GM23338 (cell line): ENCODE measurements at regions not wholly inside any gene's neighbourhood (a gene's known extent, or its start where the extent isn't known, plus 50 kb on each side); places are given as distances from the start of the nearest gene placed in this dataset.

Source experiments
- ATAC-seq: fragments of 200-7000 bp; cut with Tn5 transposase; 3 replicates; pipeline ENCODE4 v1.9.1; 2020
- DNase-seq: peaks from one replicate; pipeline ENCODE4 v3.0.0-alpha.2; 2015; ENCODE audit warnings: low spot score
- H2AFZ ChIP-seq: fragments of 200-600 bp; sonication (generic); 2 replicates; pipeline ENCODE4 v1.8.0; 2016; ENCODE audit warnings: antibody characterized with exemption, mild to moderate bottlenecking, moderate library complexity
- H3F3A ChIP-seq: fragments of 200-600 bp; sonication (generic); replicated peaks from 2 replicates; pipeline ENCODE4 v1.8.0; 2017; ENCODE audit warnings: antibody characterized with exemption, mixed run types, low read depth
- H3K27ac ChIP-seq: fragments of 200-600 bp; sonication (generic); 2 replicates; pipeline ENCODE4 v1.6.1; 2016; ENCODE audit warnings: low read depth
- H3K27me3 ChIP-seq: fragments of 200-600 bp; sonication (generic); 2 replicates; pipeline ENCODE4 v1.8.0; 2016; ENCODE audit warnings: mild to moderate bottlenecking, mixed run types, moderate library complexity; ENCODE audit not compliant: insufficient read depth
- H3K36me3 ChIP-seq: fragments of 200-600 bp; sonication (generic); 2 replicates; pipeline ENCODE4 v1.8.0; 2016; ENCODE audit warnings: mild to moderate bottlenecking; ENCODE audit not compliant: insufficient read depth
- H3K4me1 ChIP-seq: fragments of 200-600 bp; sonication (generic); 2 replicates; pipeline ENCODE4 v1.8.0; 2016; ENCODE audit warnings: mild to moderate bottlenecking, moderate library complexity; ENCODE audit not compliant: insufficient read depth
- H3K4me2 ChIP-seq: fragments of 200-600 bp; sonication (generic); 2 replicates; pipeline ENCODE4 v1.7.1; 2017; ENCODE audit warnings: mixed run types
- H3K4me3 ChIP-seq: fragments of 200-600 bp; sonication (generic); 2 replicates; pipeline ENCODE4 v1.6.1; 2016; ENCODE audit warnings: mixed run types
- H3K79me2 ChIP-seq: fragments of 200-600 bp; sonication (generic); replicated peaks from 2 replicates; pipeline ENCODE4 v1.8.0; 2017; ENCODE audit warnings: mild to moderate bottlenecking; ENCODE audit not compliant: insufficient read depth
- H3K9me2 ChIP-seq: fragments of 200-600 bp; sonication (generic); 2 replicates; pipeline ENCODE4 v1.8.0; 2017; ENCODE audit not compliant: insufficient read depth
- H4K20me1 ChIP-seq: fragments of 200-600 bp; sonication (generic); replicated peaks from 2 replicates; pipeline ENCODE4 v1.8.0; 2017; ENCODE audit warnings: mild to moderate bottlenecking; ENCODE audit not compliant: insufficient read depth
- H3K27ac Mint-ChIP-seq: 2 replicates; pipeline ENCODE4 v1.8.0; 2020; ENCODE audit warnings: inconsistent platforms, mild to moderate bottlenecking, moderate library complexity, mixed read lengths
- H3K27me3 Mint-ChIP-seq: 3 replicates; pipeline ENCODE4 v1.8.0; 2022; ENCODE audit warnings: low read depth, mild to moderate bottlenecking, moderate library complexity, mixed read lengths, inconsistent platforms; ENCODE audit not compliant: insufficient read depth, poor library complexity
- H3K36me3 Mint-ChIP-seq: 3 replicates; pipeline ENCODE4 v1.8.0; 2021; ENCODE audit warnings: low read depth, mild to moderate bottlenecking, inconsistent platforms, moderate library complexity, mixed read lengths
- H3K4me1 Mint-ChIP-seq: 3 replicates; pipeline ENCODE4 v1.8.0; 2020; ENCODE audit warnings: mild to moderate bottlenecking, inconsistent platforms, mixed read lengths
- H3K4me3 Mint-ChIP-seq: 3 replicates; pipeline ENCODE4 v1.8.0; 2021; ENCODE audit warnings: moderate library complexity, mild to moderate bottlenecking, inconsistent platforms, mixed read lengths
- H3K9me3 Mint-ChIP-seq: 3 replicates; pipeline ENCODE4 v1.8.0; 2020; ENCODE audit warnings: moderate library complexity, mild to moderate bottlenecking, inconsistent platforms, mixed read lengths
- ETS1 ChIP-seq: IDR thresholded peaks from 2 replicates; pipeline ENCODE4 v1.6.1; 2016; ENCODE audit warnings: antibody characterized with exemption
- EZH2phosphoT487 ChIP-seq: fragments of 200-600 bp; sonication (generic); IDR thresholded peaks from one replicate; pipeline ENCODE4 v1.8.1; 2018; ENCODE audit warnings: antibody characterized with exemption; ENCODE audit not compliant: unreplicated experiment
- NANOG ChIP-seq: IDR thresholded peaks from 2 replicates; pipeline ENCODE4 v1.6.1; 2016; ENCODE audit warnings: antibody characterized with exemption, borderline replicate concordance
- POLR2AphosphoS5 ChIP-seq: IDR thresholded peaks from 2 replicates; pipeline ENCODE4 v1.6.1; 2016; ENCODE audit warnings: antibody characterized with exemption, low read depth
- REST ChIP-seq: IDR thresholded peaks from one replicate; pipeline ENCODE4 v1.6.1; 2018; ENCODE audit warnings: antibody characterized with exemption; ENCODE audit not compliant: unreplicated experiment
- ZNF331 ChIP-seq: fragments of 250-450 bp; sonication (Bioruptor Pico); IDR thresholded peaks from 2 replicates; pipeline ENCODE4 v1.5.0; 2020; ENCODE audit warnings: low read depth, mild to moderate bottlenecking, moderate library complexity
- ZNF462 ChIP-seq: fragments of 250-450 bp; sonication (Bioruptor Pico); IDR thresholded peaks from 2 replicates; pipeline ENCODE4 v1.5.0; 2020; ENCODE audit warnings: mild to moderate bottlenecking, moderate library complexity

- H2AFZ ChIP-seq: peak overlapping the region; percentile 56; the same call in 1 of the 2 replicates
- no peak overlapping the region for H3K4me2 ChIP-seq
- H4K20me1 ChIP-seq: no peaks in the 10 kb centered on the region
- no peaks in the 10 kb centered on the region for H3F3A ChIP-seq
- Mint-ChIP-seq H3K27me3 (no peaks in the 10 kb centered on the region), H3K27ac (no peak overlapping the region), H3K9me3 (no peaks in the 10 kb centered on the region; the same call in 2 of the 3 replicates), H3K36me3 (no peaks in the 10 kb centered on the region), H3K4me1 (no peaks in the 10 kb centered on the region), H3K4me3 (no peak overlapping the region)
- H3K36me3 ChIP-seq: no peaks in the 10 kb centered on the region
- no peaks in the 10 kb centered on the region for H3K79me2 ChIP-seq
- no peaks in the 10 kb centered on the region for H3K9me2 ChIP-seq
- H3K27me3 ChIP-seq: no peaks in the 10 kb centered on the region
- DNase-seq: no peak
- no peak for ATAC-seq
- no peak overlapping the region for H3K27ac ChIP-seq
- no peaks in the 10 kb centered on the region for H3K4me1 ChIP-seq
- TF ChIP-seq ZNF331 (no peak), REST (no peak), POLR2AphosphoS5 (no peak), ETS1 (no peak), EZH2phosphoT487 (no peak), NANOG (no peak), ZNF462 (no peak)
- H3K4me3 ChIP-seq: no peak overlapping the region
Observed at GRCh38 chr2:106296182-106296815, 102.2 kb upstream of the UXS1 start.
